ENCODE measurements at regions not wholly inside any gene's neighbourhood (a gene's known extent, or its start where the extent isn't known, plus 50 kb on each side); places are given as distances from the start of the nearest gene placed in this dataset.
A peak's percentile ranks its signal among the peaks of the same experiment; 100 is the strongest.
"Not testable (repeated sequence)": the region's sequence is repeated elsewhere in the genome, so short reads cannot be mapped to it uniquely, and the experiment has no call there.

- DNase-seq: no peak
These were observed 52.2 kb upstream of the ABCA1 start for GRCh38 chr9:104980039-104980654.

- DNase-seq: no peak
These were observed 53.7 kb upstream of the ABCA1 start for GRCh38 chr9:104981543-104982129.

- DNase-seq: peak; percentile 96
These were observed 54.6 kb upstream of the ABCA1 start for GRCh38 chr9:104982543-104982942.

GRCh38 chr9:104983491-104983890 is 55.5 kb upstream of the ABCA1 start:
- DNase-seq: no peak

DNA sequence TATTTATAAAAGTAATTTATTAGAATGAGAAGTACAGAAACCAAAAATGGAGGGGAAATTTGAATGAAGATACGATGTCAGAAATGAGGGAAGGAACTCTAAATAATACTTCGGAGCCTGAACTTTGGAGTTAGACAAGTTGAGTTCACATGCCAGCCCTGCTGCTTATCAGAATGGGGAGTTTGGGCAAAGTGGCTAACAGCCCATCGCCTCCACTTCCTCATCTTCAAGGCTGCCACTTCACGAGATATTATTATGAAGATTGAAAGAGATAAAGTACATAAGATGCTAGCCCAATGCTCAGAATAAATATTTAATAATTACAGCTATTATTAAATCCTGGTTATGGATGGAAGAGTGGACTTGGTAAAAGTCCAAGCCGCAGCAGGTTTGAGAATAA is 56.2 kb upstream of the ABCA1 start:
- DNase-seq: peak; percentile 88

DNA sequence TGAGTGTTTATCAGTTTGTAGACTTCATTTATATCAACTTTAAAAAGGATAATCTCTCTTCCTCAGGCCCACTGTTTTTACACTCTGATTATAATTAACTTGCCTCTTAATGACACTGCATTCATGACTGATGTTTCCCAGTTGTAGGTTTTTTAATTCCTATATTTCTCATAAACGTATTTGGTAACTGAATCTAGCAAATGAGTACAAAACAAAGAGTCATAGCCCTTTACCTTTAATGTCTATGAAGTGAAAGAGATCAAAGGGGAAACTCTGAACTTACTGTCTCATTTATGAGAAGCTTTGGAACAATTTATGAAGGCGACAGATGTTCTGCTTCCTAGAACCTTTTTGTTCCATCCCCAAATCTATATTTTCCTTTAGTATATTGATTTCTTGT is 56.6 kb upstream of the ABCA1 start:
- DNase-seq: no peak

- DNase-seq: no peak
These were observed 57.0 kb upstream of the ABCA1 start for GRCh38 chr9:104984948-104985347.

DNA sequence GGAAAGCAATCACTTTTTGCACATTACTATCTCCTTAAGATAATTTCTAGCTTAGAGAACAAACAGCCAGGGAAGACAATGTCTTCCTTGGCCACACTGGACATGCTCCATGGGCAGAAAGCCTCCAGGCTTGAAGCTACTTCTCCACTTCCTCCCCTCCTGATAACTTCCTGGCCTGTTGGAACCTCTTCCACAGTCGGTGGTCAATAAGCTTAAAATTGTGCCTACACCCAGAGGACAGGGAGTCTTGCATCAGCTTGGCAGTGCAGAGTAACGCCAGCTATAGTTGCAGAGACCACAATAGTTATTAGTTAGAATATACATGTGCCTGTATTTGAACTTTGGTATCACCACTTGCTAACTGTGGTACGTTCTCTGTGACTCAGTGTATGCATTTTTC is 58.1 kb upstream of the ABCA1 start:
- no peak for DNase-seq

DNA sequence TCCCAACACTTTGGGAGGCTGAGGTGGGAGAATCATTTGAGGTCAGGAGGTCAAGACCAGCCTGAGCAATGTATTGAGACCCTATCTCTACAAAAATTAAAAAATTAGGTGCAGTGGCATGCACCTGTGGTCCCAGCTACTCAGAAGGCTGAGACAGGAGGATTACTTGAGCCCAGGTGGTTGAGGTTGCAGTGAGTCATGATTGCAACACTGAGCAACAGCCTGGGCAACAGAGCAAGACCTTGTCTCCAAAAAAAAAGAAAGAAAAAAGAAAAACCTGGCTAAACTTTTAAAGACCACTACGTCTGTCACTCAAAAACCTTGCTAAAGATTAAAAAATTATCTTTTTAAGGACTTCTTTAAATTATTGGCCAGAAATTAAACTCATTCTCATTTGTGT is 59.8 kb upstream of the ABCA1 start:
- DNase-seq: no peak

DNA sequence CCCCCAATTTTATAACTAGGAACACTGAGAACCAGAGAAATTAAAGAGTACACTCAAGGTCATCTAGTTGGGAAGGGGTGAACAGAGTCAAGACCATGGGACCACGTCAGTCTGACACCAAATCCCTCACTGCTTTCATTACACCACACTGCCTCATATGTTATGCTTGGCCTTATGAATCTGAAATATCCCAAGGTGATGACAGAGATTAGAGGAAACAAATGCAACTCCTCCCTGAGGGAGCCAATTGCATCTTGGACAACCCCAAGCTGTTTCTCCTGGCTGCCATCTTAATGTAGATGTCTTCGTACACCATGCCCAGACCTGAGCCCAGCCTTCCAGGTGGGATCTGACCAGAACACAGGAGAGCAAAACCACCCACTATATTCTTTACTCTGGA is 60.6 kb upstream of the ABCA1 start:
- DNase-seq: no peak

GRCh38 chr9:104991144-104991953 is 63.4 kb upstream of the ABCA1 start:
- peak; percentile 92 for DNase-seq

DNA sequence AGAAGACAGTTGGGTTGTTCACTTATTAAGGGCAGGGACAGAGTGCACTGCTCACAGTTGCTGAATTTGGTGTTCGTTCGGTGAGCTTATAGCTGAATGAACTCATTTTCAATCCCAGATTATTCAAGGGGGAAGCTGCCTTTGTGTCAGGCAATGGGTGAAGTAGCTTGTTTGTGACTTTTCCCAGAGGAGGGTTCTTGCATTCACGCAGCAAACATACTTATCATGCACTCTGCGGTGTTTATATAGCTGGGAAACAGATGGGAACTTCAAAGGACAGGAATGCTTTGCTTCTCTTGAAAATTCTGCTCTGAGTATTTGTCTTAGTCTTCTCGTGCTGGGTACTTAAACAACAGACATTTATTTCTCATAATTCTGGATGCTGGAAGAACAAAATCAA is 64.7 kb upstream of the ABCA1 start:
- no peak for DNase-seq

- peak; percentile 64 for DNase-seq
These were observed 65.5 kb upstream of the ABCA1 start for GRCh38 chr9:104993291-104993963.

GRCh38 chr9:104997536-104997935 is 69.6 kb upstream of the ABCA1 start:
- DNase-seq: no peak

DNA sequence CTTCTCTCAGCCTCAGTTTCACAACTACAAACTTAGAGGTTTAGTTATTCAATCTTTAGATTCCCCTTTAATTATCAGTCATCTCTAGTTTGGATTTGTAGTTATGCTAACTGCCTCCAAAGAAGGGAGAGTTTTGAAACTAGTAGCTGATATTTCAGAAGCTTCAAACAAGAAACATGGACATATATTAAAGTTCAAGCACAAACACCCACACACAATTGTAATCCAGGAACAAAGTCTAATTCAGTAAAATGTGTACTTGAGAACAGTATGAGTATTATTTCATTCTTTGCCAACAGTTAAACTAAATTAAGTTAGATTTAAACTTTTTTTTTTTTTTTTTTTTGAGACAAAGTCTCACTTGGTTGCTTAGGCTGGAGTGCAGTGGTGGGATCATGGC is 71.2 kb upstream of the ABCA1 start:
- no peak for DNase-seq

DNA sequence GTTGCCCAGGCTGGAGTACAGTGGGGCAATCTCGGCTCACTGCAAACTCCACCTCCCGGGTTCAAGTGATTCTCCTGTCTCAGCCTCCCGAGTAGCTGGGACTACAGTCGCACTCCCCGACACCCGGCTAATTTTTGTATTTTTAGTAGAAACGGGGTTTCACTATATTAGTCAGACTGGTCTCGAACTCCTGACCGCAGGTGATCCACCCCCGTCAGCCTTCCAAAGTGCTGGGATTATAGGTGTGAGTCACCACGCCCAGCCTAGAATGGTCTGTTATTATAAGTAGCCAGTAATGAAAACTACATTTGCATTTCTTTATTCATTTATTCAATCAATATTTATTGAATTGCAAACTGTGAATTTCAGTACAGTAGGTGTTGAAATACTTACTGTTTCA is 72.6 kb upstream of the ABCA1 start:
- DNase-seq: not testable (repeated sequence)

DNA sequence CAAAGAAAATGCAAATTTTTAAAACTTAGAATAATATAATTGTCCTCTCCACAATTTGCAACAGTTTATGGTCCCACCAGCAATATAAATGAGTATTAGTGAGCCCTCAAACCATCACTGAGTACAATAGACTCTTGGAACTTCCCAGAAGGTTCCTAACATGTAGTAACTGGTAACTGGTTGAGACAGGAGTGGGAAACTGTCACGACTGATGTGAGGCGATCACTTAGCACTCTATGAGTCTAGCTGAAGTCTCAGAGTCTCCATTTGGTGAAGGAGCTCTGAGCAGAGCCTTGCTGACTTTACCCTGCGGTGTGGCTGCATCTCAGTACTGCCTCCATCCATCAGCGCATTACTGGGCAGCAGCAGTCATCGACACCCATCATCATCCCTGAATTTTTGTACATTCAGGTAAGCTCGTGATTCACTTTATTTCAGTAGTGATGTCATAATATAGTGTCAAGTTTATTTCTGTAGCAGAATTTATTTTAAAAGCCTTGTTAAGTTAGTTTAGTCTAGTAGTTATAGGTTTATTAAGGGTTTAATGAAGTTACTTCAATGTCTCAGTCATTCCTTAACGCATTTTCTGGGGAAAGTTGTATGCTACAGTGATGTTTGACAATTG is 76.6 kb upstream of the ABCA1 start:
- DNase-seq: no peak

- no peak for DNase-seq
These were observed 77.2 kb upstream of the ABCA1 start for GRCh38 chr9:105005186-105005585.

DNA sequence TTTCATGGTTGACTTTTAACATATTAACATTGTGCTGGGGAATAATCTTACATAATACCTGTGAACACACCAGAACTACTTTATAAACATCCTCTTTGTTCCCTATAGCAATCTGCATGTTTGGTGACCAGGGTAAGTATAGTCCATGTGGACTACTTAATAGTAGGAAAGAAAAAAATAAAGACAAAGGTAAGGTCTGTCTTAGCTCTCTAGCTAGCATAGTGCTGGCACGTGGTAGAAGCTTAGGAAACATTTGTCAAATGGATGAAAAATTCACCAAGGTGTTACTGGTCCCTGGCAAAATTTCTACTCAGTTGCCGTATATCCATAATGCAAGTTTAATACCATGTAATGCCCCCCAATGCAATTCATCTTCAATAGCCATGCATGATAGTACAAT is 78.6 kb upstream of the ABCA1 start:
- DNase-seq: no peak

- peak; percentile 84 for DNase-seq
These were observed 79.2 kb upstream of the ABCA1 start for GRCh38 chr9:105007143-105007542.

GRCh38 chr9:105010089-105010488 is 82.1 kb upstream of the ABCA1 start:
- DNase-seq: not testable (repeated sequence)

- no peak for DNase-seq
These were observed 94.0 kb upstream of the ABCA1 start for GRCh38 chr9:105021917-105022316.

DNA sequence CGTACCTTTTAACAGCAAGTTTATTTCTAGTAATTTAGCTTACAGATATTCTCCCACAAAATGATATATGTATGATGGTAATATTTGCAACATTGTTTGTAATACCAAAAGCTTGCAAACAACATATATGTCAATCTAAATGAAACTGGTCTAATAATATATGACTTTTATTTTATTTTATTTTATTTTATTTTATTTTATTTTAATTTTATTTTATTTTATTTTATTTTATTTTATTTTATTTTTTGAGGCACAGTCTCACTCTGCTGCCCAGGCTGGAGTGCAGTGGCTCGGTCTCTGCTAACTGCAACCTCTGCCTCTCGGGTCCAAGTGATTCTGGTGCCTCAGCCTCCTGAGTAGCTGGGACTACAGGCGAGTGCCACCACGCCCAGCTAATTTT is 94.6 kb upstream of the ABCA1 start:
- DNase-seq: not testable (repeated sequence)

Measured in hematopoietic multipotent progenitor cell treated with erythropoietin and hydrocortisone succinate and interleukin-3 and kit ligand, for 4 days (in vitro differentiated cells).